ENCODE measurements at regions not wholly inside any gene's neighbourhood (a gene's known extent, or its start where the extent isn't known, plus 50 kb on each side); places are given as distances from the start of the nearest gene placed in this dataset.

- H3K36me3 ChIP-seq (ENCODE audit: control insufficient read depth in 4 of 4, insufficient read depth in 3 of 4, low read depth in 1 of 4, low read length in 3 of 4): no peaks in the 10 kb centered on the region
- no peak for DNase-seq (ENCODE audit: low spot score)
These were observed 54.1 kb upstream of the BRD7 start for GRCh38 chr16:50422926-50423325.

GRCh38 chr16:50419116-50419515 lies 50.3 kb upstream of the BRD7 start:
- H3K27ac ChIP-seq (ENCODE audit: low read depth in 1 of 2, low read length in 2 of 2): no peak overlapping the region
- no peak overlapping the region for H3K4me3 ChIP-seq (ENCODE audit: low read depth in 1 of 3, low read length in 3 of 3)
- TF ChIP-seq HNF4A (conservative IDR thresholded peaks at IDR 0.05): no peak
- no peak for TF ChIP-seq TAF1 (conservative IDR thresholded peaks at IDR 0.05)
- TF ChIP-seq JUND (IDR thresholded peaks at IDR 0.05): no peak
- no peak for TF ChIP-seq YY1 (IDR thresholded peaks at IDR 0.05)
- TF ChIP-seq ZBTB33 (IDR thresholded peaks at IDR 0.05): no peak
- TF ChIP-seq ATF3 (IDR thresholded peaks at IDR 0.05): no peak
- TF ChIP-seq MAX (IDR thresholded peaks at IDR 0.05): no peak
- TF ChIP-seq RAD21 (IDR thresholded peaks at IDR 0.05): no peak
- no peak for TF ChIP-seq HNF4G (IDR thresholded peaks at IDR 0.05)
- TF ChIP-seq RXRA (IDR thresholded peaks at IDR 0.05): no peak
- no peak for TF ChIP-seq SP1 (IDR thresholded peaks at IDR 0.05)
- TF ChIP-seq REST (IDR thresholded peaks at IDR 0.05): no peak
- TF ChIP-seq CTCF (IDR thresholded peaks at IDR 0.05; ENCODE audit: low read depth, low read length, missing input control): no peak
- no peak for TF ChIP-seq GABPA (IDR thresholded peaks at IDR 0.05 in 1 of 2, conservative IDR thresholded peaks at IDR 0.05 in 1 of 2)
- no peak for TF ChIP-seq FOXA2 (IDR thresholded peaks at IDR 0.05)
- no peak for TF ChIP-seq EGR1 (IDR thresholded peaks at IDR 0.05; ENCODE audit: low read depth in 2 of 2)
- no peak for TF ChIP-seq NR2F2 (IDR thresholded peaks at IDR 0.05)
- no peak for TF ChIP-seq FOXA1 (IDR thresholded peaks at IDR 0.05)
- H3K36me3 ChIP-seq (ENCODE audit: control insufficient read depth in 4 of 4, insufficient read depth in 3 of 4, low read depth in 1 of 4, low read length in 3 of 4): no peaks in the 10 kb centered on the region
- no peaks in the 10 kb centered on the region for H3K4me1 ChIP-seq (ENCODE audit: control insufficient read depth in 4 of 4, insufficient read depth in 4 of 4, low read length in 3 of 4)
- no peak for DNase-seq (ENCODE audit: low spot score)
- H3K9ac ChIP-seq (ENCODE audit: low read depth in 1 of 2, low read length in 2 of 2): no peak overlapping the region
- peaks cover 0 to 27% (median 8%) of the 10 kb centered on the region in 4 donors for H3K9me3 ChIP-seq (ENCODE audit: control insufficient read depth in 4 of 4, low read length in 3 of 4)
- no peaks in the 10 kb centered on the region for H3K27me3 ChIP-seq (ENCODE audit: control insufficient read depth in 4 of 4, insufficient read depth in 4 of 4, low read length in 3 of 4)

More at GRCh38 chr16:50422926-50423325, 54.1 kb upstream of the BRD7 start:
- no peaks in the 10 kb centered on the region for H3K27me3 ChIP-seq (ENCODE audit: control insufficient read depth in 4 of 4, insufficient read depth in 4 of 4, low read length in 3 of 4)
- no peak overlapping the region for H3K4me3 ChIP-seq (ENCODE audit: low read depth in 1 of 3, low read length in 3 of 3)
- no peak overlapping the region for H3K9ac ChIP-seq (ENCODE audit: low read depth in 1 of 2, low read length in 2 of 2)
- TF ChIP-seq CTCF (IDR thresholded peaks at IDR 0.05; ENCODE audit: low read depth, low read length, missing input control) (no peak), JUND (IDR thresholded peaks at IDR 0.05) (no peak)
- WGBS: 98% methylated on average over 1 of the region's 1 CpG
- peaks cover 0 to 14% (median 5%) of the 10 kb centered on the region in 4 donors for H3K9me3 ChIP-seq (ENCODE audit: control insufficient read depth in 4 of 4, low read length in 3 of 4)
- H3K27ac ChIP-seq (ENCODE audit: low read depth in 1 of 2, low read length in 2 of 2): no peak overlapping the region
- no peaks in the 10 kb centered on the region for H3K4me1 ChIP-seq (ENCODE audit: control insufficient read depth in 4 of 4, insufficient read depth in 4 of 4, low read length in 3 of 4)
